Panc1 (cell line): ENCODE measurements at regions not wholly inside any gene's neighbourhood (a gene's known extent, or its start where the extent isn't known, plus 50 kb on each side); places are given as distances from the start of the nearest gene placed in this dataset.

Experiments
- ATAC-seq: fragments of 200-7000 bp; cut with Tn5 transposase; 2 replicates; pipeline ENCODE4 v1.9.1; 2020; ENCODE audit warnings: mild to moderate bottlenecking, moderate library complexity
- BruUV-seq: library from RNA; stranded (reverse); fragments of 400-500 nt; replicated peaks from 2 replicates; lab custom pipeline; 2021; lab: Mats Ljungman, UMichigan
- CTCF ChIA-PET: fragments of 300-600 bp; sonication (Branson Sonifier 250); formaldehyde crosslinking; loops from one replicate; lab custom pipeline; 2022; ENCODE audit warnings: antibody characterized with exemption; lab: Charles Lee
- POLR2A ChIA-PET: fragments of 300-600 bp; sonication (Branson Sonifier 250); formaldehyde crosslinking; loops from one replicate; lab custom pipeline; 2022; ENCODE audit warnings: antibody characterized with exemption; lab: Charles Lee
- DNase-seq: peaks from one replicate; pipeline ENCODE4 v3.0.0-alpha.2; 2010; ENCODE audit warnings: low read depth, low spot score
- H3K27ac ChIP-seq: 2 replicates; pipeline ENCODE4 v1.5.1; 2011; ENCODE audit warnings: mild to moderate bottlenecking, low read length, inconsistent platforms
- H3K27me3 ChIP-seq: fragments of 200-500 bp; sonication (Bioruptor generic); 2 replicates; pipeline ENCODE4 v1.6.0; 2014; ENCODE audit warnings: low read length, inconsistent platforms; ENCODE audit not compliant: control insufficient read depth, insufficient read depth
- H3K36me3 ChIP-seq: fragments of 200-500 bp; sonication (Bioruptor generic); 2 replicates; pipeline ENCODE4 v1.5.1; 2014; ENCODE audit warnings: inconsistent platforms, mild to moderate bottlenecking, low read length, moderate library complexity; ENCODE audit not compliant: control insufficient read depth, insufficient read depth
- H3K4me1 ChIP-seq: 2 replicates; pipeline ENCODE4 v1.5.1; 2011; ENCODE audit warnings: inconsistent platforms, mild to moderate bottlenecking, low read length, moderate library complexity; ENCODE audit not compliant: control insufficient read depth, insufficient read depth
- H3K4me3 ChIP-seq, 2 experiments: 2 replicates each; pipeline ENCODE4 v1.5.1; 2011 to 2012; ENCODE audit warnings: low read depth in 2 of 2, low read length in 2 of 2, mild to moderate bottlenecking in 2 of 2, inconsistent platforms in 1 of 2, moderate library complexity in 1 of 2
- H3K9me3 ChIP-seq: fragments of 200-500 bp; sonication (Bioruptor generic); 2 replicates; pipeline ENCODE4 v1.5.1; 2014; ENCODE audit warnings: low read depth, mild to moderate bottlenecking, inconsistent platforms, low read length, moderate library complexity; ENCODE audit not compliant: control insufficient read depth, insufficient read depth
- CTCF ChIP-seq: fragments of 450-650 bp; IDR thresholded peaks from 2 replicates; pipeline ENCODE4 v1.5.1; 2017; ENCODE audit warnings: mild to moderate bottlenecking
- POLR2AphosphoS5 ChIP-seq: IDR thresholded peaks from 2 replicates; pipeline ENCODE4 v1.6.1; 2012; ENCODE audit warnings: mild to moderate bottlenecking, low read depth, low read length, moderate library complexity
- REST ChIP-seq, 2 experiments: IDR thresholded peaks; 2 replicates each; pipeline ENCODE4 v1.6.1; 2011 to 2012; ENCODE audit warnings: low read depth in 2 of 2, control low read depth in 1 of 2, low read length in 1 of 2, mild to moderate bottlenecking in 1 of 2, moderate library complexity in 1 of 2; ENCODE audit not compliant: insufficient read depth in 1 of 2
- SIN3A ChIP-seq: IDR thresholded peaks from 2 replicates; pipeline ENCODE4 v1.6.1; 2012; ENCODE audit warnings: low read depth, mild to moderate bottlenecking, low read length, moderate library complexity, borderline replicate concordance; ENCODE audit not compliant: insufficient read depth
- TCF7L2 ChIP-seq: IDR thresholded peaks from 2 replicates; pipeline ENCODE4 v1.6.1; 2011; ENCODE audit warnings: mild to moderate bottlenecking, low read depth, low read length, inconsistent platforms
- in situ Hi-C: cut with HindIII; loops from 2 replicates; pipeline ENCODE4 v1.10.0; 2016; ENCODE audit warnings: low sequenced_read_pairs, low pct_unique_long_range_greater_than_20kb
- intact Hi-C: fragments of 100-400 bp; cut with micrococcal nuclease; formaldehyde crosslinking; loops from one replicate; pipeline ENCODE4 v1.10.0; 2022; ENCODE audit not compliant: unreplicated experiment

- H3K4me3 ChIP-seq = no peak overlapping the region
- no peaks in the 10 kb centered on the region for H3K36me3 ChIP-seq
- no peak for TF ChIP-seq POLR2AphosphoS5
- H3K4me1 ChIP-seq = no peaks in the 10 kb centered on the region
- intact Hi-C loops = no loop called here
- H3K27me3 ChIP-seq = peaks cover 4% of the 10 kb centered on the region; the same call in 1 of the 2 replicates
- no peak overlapping the region for H3K27ac ChIP-seq
- in situ Hi-C loops = no loop called here
- BruUV-seq = no TSS peak
- ATAC-seq (no peak), DNase-seq (no peak)
- POLR2A ChIA-PET = no interaction called here
- H3K9me3 ChIP-seq = no peaks in the 10 kb centered on the region
- CTCF ChIA-PET = no interaction called here
Observed at GRCh38 chr20:51193066-51193772, 170.3 kb upstream of the KCNG1 start.

GRCh38 chr20:51190783-51191180, 167.9 kb upstream of the KCNG1 start:
- no peaks in the 10 kb centered on the region for H3K9me3 ChIP-seq
- no peak overlapping the region for H3K27ac ChIP-seq
- no peak overlapping the region for H3K4me3 ChIP-seq
- DNase-seq (no peak), ATAC-seq (no peak)
- no TSS peak for BruUV-seq
- ChIA-PET POLR2A (no interaction called here), CTCF (no interaction called here)
- intact Hi-C loops (no loop called here), in situ Hi-C loops (no loop called here)
- no peaks in the 10 kb centered on the region for H3K36me3 ChIP-seq
- H3K4me1 ChIP-seq = no peaks in the 10 kb centered on the region
- peaks cover 2% of the 10 kb centered on the region; the same call in 1 of the 2 replicates for H3K27me3 ChIP-seq
- TF ChIP-seq POLR2AphosphoS5 (no peak), CTCF (no peak), TCF7L2 (no peak), SIN3A (no peak)

GRCh38 chr20:51189814-51190782, 167.2 kb upstream of the KCNG1 start:
- Histone ChIP-seq H3K36me3 (no peaks in the 10 kb centered on the region), H3K4me3 (no peak overlapping the region), H3K4me1 (no peaks in the 10 kb centered on the region), H3K27ac (no peak overlapping the region), H3K9me3 (no peaks in the 10 kb centered on the region), H3K27me3 (no peaks in the 10 kb centered on the region; the same call in 1 of the 2 replicates)
- DNase-seq (no peak), ATAC-seq (no peak)
- POLR2A ChIA-PET = no interaction called here
- TF ChIP-seq REST (IDR thresholded peaks at IDR 0.05; ENCODE audit: insufficient read depth in 1 of 2, low read depth in 2 of 2, low read length in 1 of 2) (no peak), POLR2AphosphoS5 (no peak), TCF7L2 (no peak), SIN3A (no peak), CTCF (no peak)
- CTCF ChIA-PET = interaction anchor here (0.6 kb wide), 1 partner anchor 1917 kb away, joined by 4 read pairs; no protein-coding TSS in a partner anchor
- BruUV-seq = no TSS peak
- in situ Hi-C loops (no loop called here), intact Hi-C loops (no loop called here)
